ENCODE measurements at regions not wholly inside any gene's neighbourhood (a gene's known extent, or its start where the extent isn't known, plus 50 kb on each side); places are given as distances from the start of the nearest gene placed in this dataset.
"Not testable (repeated sequence)": the region's sequence is repeated elsewhere in the genome, so short reads cannot be mapped to it uniquely, and the experiment has no call there.

DNA sequence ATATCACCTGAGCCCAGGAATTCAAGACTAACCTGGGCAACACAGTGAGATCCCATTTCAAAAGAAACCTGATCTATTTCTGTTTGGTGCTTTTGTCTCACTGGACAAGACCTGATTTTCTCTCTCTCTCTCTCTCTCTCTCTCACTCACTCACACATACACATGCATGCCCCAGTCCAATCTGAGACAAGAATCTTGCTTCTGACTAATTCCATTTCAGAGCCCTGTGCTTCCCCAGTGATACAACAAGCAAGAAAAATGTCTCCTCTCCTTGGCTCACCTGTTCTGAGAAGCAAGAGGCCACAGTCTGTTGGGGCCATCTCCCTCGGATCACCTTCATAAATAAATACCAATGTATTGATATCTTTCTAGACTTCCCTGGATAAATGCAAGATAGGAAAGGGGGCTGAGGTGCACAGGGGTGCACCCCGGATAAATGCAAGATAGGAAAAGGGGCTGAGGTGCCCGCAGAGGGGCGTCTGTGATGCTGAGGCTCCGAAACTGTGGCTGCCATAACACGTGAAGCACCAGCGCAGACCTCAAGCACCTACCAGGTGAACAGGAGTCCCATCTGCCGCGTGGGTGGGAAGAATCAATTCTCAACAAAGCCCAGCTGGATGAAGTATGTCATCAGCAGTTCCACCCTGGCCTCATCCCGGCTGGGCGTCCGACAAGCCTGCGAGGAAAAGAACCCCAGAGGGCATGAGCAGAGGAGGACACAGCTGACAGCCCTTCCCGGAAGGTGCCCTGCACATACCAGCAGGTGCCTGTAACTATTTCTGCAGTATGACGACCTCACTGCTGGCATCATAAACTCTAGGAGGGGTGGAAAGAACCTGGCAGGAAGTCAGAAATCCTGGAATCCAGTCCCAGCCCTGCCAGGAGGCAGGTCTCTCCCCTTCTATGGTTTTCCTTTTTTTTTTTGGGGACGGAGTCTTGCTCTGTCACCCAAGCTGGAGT is 280.0 kb downstream of the GOLGA6L6 start:
- not testable (repeated sequence) for DNase-seq

DNA sequence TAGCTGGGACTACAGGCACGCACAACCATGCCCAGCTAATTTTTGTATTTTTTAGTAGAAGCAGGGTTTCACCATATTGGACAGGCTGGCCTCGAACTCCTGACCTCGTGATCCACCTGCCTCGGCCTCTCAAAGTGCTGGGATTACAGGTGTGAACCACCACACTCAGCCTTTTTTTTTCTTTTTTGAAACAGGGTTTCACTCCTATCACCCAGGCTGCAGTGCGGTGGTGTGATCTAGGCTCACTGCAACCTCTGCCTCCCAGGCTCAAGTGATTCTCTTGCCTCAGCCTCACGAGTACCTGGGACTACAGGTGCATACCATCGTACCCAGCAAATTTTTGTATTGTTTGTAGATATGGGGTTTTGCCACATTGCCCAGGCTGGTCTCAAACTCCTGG is 280.9 kb downstream of the GOLGA6L6 start:
- not testable (repeated sequence) for DNase-seq

DNA sequence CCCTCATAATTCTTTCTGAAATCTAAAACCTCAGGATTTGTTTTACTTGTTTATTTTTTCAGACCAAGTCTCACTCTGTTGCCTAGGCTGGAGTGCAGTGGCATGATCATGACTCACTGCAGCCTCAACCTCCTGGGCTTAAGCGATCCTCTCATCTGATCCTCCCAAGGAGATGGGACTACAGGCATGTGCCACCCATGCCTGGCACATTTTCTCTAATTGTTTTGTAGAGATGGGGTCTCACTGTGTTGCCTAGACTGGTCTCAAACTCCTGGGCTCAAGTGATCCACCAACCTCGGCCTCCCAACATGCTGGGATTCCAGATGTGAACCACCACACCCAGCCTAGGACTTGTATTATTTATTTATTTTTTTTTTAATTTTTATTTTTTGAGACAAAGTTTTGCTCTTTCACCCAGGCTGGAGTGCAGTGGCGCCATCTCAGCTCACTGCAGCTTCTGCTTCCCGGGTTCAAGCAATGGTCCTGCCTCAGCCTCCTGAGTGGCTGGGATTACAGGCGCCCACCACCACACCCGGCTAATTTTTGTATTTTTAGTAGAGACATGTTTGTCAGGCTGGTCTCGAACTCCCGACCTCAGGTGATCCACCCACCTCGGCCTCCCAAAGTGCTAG is 281.9 kb downstream of the GOLGA6L6 start:
- DNase-seq, result not testable (repeated sequence)

DNA sequence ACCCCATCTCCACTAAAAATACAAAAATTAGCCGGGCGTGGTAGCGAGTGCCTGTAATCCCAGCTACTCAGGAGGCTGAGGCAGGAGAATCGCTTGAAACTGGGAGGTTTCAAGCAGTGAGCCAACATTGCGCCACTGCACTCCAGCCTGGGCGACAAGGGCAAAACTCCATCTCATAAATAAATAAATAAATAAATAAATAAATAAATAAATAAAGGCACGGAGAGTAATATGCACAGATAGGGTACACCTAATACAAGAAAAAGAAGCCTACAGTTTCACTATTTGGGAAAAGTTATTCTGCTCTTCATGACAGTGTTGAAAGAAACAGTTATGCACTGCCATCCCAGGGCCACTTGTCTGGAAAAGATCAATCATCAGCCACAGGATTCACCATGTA is 285.2 kb downstream of the GOLGA6L6 start:
- DNase-seq, result not testable (repeated sequence)

DNA sequence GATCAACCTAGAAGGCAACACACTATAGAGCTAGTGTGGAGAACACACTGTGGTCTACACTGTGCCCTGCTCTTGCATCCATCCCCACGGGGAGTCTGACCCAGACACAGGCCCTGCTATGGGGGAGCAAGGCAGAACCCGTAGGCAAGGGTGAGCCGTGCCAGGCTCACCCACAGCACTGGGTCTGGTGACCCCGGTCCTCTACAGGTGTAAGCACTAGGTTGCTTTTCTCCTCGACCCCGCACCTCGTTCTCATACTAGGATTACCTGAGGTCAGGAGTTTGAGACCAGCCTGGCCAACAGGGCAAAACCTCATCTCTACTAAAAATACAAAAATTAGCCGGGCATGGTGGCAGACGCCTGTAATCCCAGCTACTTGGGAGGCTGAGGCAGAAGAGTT is 286.0 kb downstream of the GOLGA6L6 start:
- not testable (repeated sequence) for DNase-seq

DNA sequence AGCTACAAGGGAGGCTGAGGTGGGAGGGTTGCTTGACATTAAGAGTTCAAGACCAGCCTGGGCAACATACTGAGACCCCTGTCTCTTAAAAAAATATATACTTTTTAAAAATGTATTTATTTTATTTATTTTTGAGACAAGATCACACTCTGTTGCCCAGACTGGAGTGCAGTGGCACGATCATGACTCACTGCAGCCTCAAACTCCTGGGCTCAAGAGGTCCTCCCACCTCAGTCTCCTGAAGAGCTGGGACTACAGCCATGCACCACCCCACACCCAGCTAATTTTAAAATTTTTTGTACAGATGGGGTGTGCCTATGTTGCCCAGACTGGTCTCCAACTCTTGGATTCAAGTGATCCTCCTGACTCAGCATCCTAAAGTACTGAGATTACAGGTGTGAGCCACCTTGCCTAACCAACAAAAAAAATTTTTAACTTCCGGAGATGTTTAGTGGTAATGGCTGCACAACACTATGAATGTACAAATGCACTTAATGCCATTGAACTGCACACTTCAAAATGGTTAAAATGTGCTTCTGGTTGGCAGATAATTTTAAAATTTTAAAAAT is 288.5 kb downstream of the GOLGA6L6 start:
- not testable (repeated sequence) for DNase-seq

DNA sequence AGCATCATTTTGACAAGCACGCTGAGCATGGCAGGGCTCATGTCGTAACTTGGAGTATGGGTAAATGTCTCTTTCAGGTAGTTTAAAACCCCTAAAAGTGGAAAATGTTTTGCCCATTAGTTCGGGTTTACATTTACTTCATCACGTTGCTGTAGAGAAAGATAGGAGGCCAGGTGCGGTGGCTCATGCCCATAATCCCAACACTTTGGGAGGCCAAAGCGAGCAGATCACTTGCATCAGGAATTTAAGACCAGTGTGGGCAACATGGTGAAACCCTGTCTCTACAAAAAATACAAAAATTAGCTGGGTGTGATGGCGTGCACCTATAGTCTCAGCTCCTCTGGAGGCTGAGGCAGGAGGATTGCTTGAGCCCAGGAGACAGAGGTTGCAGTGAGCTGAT is 289.6 kb downstream of the GOLGA6L6 start:
- not testable (repeated sequence) for DNase-seq

DNA sequence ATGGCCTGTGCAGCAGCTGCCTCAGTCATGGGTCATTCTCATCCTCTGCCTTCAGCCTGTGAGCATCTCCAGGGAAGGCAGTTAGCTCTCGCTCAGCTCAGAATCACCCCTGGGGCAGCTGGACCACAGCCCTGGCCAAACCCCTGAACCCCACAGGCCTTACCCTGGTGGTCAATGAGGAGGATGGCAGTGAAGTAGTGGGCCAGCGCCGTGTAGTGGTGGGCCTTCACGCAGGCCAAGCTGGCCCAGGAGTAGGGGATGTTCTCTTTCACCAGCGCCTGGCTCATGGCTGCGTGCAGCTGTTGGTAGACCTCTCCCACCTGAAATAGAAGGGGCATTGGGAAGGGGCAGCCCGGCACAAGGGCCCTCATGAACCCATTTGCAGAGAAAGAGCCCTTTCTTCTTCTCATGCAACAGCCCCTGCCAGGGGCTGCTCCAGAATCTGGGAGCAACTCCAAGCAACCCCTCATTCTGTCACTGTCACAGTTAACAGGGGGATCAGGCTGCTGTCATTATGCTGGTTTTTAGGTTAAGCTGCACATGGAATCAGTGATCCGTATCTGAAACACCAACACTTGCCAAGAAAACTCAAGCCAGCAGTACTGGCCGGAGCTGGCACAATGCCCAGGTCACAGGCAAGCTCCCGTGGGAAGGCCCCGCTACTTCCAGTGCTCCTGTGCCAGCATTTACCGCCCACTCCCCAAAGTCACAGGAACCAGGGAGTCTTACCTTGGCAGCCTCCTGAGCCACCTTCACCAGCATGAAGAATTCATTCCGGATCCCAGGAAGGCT is 290.2 kb downstream of the GOLGA6L6 start:
- DNase-seq, result not testable (repeated sequence)

DNA sequence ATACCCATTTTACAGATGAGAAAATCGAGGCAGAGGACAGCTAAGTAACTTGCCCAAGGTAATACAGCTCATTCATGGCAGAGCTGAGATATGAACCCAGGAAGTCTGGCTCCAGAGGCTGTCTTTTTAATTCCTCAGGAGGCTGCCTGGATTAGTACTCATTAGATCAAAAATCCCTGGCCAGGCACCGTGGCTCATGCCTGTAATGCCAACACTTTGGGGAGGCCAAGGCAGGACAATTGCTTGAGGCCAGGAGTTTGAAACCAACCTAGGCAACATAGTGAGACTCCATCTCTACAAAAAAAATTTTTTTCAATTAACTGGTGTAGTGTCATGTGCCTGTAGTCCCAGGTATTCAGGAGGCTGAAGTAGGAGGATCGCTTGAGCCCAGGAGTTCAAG is 291.4 kb downstream of the GOLGA6L6 start:
- not testable (repeated sequence) for DNase-seq

DNA sequence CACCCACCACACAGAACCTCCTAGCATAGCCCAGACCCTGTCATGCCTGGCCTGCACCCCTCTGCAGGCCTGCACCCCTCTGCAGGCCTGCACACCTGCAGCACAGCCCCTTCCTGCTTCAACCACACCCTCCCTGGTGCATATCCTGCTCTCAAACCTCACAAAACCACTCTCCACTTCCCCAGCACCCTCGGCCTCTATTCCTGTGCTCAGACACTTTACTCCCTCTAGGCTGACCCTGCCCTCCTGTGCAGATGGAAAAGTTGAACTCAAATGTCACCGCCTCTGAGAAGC is 292.0 kb downstream of the GOLGA6L6 start:
- not testable (repeated sequence) for DNase-seq

DNA sequence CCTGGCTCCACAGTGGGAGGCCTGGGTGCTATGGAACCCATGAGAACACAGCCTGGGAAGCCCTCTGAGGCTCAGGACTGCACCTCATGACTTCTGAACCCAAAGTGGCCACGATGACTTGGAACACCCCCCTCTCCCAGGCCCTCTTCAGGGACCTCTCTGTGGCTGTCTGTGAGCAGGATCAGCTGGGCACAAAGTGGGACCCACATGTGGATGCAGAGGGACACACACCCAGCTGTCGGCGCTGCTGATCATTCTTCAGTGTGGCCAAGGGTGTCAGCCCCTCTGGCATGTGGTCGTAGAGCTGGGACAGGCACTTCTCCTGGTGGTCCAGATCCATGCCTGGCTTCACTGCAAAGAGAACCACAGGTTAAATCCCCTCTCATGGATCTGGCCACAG is 293.2 kb downstream of the GOLGA6L6 start:
- DNase-seq, result not testable (repeated sequence)

DNA sequence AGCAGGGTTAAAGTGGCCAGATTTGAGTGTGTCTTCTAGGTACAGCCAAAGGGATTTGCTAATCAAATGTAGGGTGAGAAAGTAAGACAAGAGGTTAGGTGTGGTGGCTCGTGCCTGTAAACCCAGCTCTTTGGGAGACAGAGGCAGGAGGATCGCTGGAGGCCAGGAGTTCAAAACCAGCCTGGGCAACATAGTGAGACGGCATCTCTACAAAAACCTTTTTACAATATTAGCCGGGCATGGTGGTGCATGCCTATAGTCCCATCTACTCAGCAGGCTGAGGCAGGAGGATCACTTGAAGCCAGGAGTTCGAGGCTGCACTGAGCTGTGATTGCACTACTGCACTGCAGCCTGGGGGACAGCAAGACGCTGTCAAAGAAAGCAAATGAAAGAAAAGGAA is 294.5 kb downstream of the GOLGA6L6 start:
- DNase-seq, result not testable (repeated sequence)

DNA sequence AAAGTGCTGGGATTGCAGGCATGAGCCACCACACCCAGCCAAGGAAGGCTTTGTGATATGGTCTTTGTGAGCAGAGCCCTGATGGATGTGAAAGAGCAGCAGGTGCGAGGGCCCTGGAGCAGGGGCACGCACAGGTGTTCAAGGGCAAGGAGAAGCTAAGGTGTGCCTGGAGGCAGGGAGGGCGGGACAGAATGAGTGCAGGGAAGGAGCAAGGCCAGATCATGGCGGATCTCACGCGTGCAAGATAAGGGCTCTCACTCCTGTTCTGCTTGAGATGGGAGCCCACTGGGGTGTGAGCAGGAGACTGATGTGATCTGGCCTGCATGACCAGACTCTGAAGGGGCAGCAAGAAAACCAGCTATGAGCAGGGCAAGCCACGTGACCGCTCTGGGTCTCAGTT is 295.0 kb downstream of the GOLGA6L6 start:
- not testable (repeated sequence) for DNase-seq

DNA sequence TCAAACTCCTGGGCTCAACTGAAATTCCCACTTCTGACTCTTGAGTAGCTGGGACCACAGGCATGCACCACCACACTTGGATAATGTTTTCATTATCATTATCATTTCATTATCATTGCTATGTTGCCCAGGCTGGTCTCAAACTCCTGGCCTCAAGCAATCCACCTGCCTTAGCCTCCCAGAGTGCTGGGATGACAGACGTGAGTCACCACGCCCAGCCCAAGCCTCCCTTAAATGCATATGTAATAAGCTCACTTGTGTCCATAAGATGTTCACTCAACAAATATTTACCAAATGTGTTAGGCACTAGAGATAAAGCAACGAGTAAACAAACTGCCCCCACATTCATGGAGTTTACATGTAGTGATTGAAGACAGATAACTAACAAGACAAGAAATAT is 295.7 kb downstream of the GOLGA6L6 start:
- not testable (repeated sequence) for DNase-seq

DNA sequence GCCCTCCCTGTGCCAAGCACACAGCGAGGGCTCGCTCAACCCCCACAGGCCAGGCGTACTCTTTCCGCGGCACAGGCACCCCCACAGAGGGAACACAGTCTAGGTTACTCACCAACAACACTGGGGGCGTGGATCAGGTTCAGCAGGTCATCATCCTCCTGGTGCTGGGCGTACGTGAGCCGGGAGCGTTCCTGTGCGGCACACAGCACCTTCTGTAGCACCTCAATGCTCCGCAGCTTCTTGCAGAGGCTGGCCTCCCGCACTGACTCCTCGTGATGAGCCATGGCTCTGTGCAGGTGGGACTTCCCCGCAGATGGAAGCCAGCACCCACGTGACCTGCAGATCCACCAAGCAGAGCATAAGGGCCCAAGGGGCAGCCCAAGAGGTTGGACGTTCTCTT is 296.8 kb downstream of the GOLGA6L6 start:
- not testable (repeated sequence) for DNase-seq

DNA sequence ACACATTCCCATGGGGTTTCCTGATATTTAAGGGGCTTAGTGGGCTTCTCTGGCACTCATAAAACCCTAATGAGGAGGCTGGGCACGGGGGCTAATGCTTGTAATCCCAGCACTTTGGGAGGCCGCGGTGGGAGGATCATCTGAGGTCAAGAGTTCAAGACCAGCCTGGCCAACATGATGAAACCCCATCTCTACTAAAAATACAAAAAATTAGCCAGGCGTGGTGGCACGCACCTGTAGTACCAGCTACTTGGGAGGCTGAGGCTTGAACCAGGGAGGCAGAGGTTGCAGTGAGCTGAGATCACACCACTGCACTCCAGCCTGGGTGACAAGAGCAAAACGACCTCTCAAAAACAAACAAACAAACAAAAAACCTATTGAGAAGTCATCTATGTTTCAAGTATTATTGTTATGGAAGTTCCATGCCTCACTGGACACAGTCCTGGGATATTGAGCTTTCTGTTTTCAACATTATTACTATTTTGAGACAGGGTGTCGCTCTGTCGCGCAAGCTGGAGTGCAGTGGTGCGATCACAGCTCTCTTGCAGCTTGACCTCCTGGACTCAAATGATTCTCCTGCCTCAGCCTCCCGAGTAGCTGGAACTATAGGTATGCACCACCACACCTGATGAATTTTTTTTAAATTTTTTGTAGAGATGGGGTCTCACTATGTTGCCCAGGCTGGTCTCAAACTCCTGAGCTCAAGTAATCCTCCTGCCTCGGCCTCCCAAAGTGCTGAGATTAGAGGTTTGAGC is 297.9 kb downstream of the GOLGA6L6 start:
- DNase-seq, result not testable (repeated sequence)

DNA sequence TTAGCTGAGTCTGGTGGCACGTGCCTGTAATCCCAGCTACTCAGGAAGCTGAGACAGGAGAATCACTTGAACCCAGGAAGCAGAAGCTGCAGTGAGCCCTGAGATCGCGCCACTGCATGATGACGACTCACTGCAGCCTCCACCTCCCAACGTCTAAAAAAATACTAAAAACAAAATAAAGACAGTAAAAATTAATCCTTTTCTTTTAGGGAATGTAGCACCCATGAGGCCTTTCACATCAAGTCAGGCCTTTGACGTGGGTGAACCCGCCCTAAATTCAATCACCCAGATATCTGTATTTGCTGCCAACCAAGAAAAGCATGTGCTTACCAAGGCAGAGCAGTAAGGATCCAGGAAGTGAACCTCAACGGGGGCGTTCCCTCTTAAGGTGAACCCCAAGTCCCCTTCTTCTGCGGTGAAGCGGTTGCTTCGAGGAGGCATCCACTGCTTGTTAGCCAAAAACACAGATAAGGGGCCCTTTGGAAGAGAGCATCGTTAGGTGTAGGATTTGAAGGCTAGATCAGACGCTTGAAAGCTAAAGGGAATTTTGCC is 301.2 kb downstream of the GOLGA6L6 start:
- DNase-seq, result not testable (repeated sequence)

DNA sequence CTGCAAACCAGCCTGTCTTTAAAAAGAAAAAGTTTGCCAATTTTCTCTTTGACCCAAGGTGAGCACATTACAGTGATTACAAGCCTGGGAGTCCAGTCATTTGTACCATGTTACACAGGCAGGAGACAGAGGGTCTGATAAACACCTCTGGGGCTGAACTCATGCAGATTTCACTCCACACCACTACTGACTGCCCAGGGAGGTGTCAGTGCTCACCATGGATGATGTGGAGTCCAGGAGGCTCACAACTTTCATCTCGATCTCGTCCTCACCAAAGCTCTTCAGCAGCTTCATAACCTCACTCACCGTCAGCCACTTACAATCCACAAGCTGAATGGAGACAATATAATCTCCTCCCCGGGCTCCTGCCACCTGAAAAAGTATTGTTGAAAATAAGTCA is 302.4 kb downstream of the GOLGA6L6 start:
- not testable (repeated sequence) for DNase-seq

DNA sequence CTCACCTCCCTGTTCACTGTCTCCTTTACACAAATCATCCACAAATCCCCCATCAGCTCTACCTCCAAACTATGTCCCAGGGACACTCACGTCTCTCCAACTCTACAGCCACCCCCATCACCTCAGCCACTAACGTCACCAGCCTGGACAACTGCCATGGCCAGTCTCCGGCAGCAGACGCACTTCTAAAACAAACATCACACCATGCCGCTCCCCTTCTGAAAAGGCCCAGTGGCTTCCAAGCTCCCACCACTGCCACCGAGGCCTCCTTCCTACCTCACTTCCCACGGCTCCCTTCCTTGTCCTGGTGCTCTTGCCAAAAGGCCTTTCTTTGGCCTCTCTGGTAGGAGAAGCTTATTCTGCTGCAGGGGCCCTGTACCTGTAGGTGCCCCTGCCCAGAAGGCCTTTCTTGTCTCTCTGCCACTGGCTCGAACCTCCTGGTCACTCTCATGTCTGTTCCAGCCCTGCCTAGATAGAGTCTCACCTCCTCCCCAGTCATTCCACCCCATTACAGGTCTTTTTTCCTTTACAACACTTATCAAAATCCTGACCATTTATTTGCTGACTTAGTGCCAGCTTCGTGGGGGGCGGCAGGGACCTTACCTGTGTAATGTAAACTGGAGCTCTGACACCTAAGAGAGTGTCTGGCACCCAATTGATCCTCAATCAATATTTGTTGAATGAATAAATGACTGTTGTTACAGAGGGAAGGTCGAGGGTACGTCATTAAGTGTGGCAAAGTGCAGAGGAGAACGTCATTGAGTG is 304.2 kb downstream of the GOLGA6L6 start:
- DNase-seq, result not testable (repeated sequence)

DNA sequence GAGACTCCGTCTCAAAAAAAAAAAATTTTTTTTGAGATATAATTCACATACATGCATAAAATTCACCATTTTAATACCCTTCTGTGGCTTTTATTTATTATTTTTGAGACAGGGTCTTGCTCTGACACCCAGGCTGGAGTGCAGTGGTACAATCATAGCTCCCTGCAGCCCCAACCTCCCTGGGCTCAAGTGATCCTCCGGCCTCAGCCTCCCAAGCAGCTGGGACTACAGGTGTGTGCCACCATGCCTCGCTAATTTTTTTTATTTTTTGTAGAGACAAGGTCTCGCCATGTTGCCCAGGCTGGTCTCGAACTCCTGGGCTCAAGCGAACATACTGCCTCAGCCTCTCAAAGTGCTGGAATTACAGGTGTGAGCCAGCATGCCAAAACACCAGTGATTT is 305.9 kb downstream of the GOLGA6L6 start:
- not testable (repeated sequence) for DNase-seq

DNA sequence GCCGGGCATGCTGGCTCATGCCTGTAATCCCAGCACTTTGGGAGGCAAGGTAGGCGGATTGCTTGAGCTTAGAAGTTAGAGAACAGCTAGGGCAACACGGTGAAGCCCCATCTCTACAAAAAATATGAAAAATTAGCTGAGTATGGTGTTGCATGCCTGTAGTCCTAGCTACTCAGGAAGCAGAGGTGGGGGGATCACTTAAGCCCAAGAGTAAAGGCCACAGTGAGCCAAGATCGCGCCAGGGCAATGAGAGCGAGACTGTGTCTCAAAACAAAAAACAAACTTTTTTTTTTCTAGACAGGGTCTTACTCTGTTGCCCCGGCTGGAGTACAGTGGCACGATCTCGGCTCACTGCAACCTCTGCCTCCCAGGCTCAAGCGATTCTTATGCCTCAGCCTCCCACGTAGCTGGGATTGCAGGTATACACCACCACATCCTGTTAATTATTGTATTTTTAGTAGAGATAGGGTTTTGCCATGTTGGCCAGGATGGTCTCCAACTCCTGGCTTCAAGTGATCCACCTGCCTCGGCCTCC is 307.5 kb downstream of the GOLGA6L6 start:
- not testable (repeated sequence) for DNase-seq
